GM06990 (cell line): ENCODE measurements at regions not wholly inside any gene's neighbourhood (a gene's known extent, or its start where the extent isn't known, plus 50 kb on each side); places are given as distances from the start of the nearest gene placed in this dataset.

Source experiments
- DNase-seq: peaks from one replicate; pipeline ENCODE4 v3.0.0-alpha.2; 2011; ENCODE audit not compliant: insufficient read length; ENCODE audit errors: extremely low read depth
- H3K27me3 ChIP-seq: replicated peaks from 2 replicates; pipeline ENCODE4 v1.6.0; 2011; ENCODE audit warnings: low read length; ENCODE audit not compliant: control insufficient read depth, insufficient read depth
- H3K36me3 ChIP-seq: 2 replicates; pipeline ENCODE4 v1.5.1; 2011; ENCODE audit warnings: low read length; ENCODE audit not compliant: control insufficient read depth, insufficient read depth
- H3K4me3 ChIP-seq: replicated peaks from 2 replicates; pipeline ENCODE4 v1.5.1; 2011; ENCODE audit warnings: low read depth, mild to moderate bottlenecking, control low read depth, low read length
- CTCF ChIP-seq: IDR thresholded peaks from 2 replicates; pipeline ENCODE4 v1.5.1; 2011; ENCODE audit warnings: low read length, control low read depth, mild to moderate bottlenecking, inconsistent platforms; ENCODE audit not compliant: insufficient read depth, poor library complexity, severe bottlenecking

- H3K27me3 ChIP-seq = no peaks in the 10 kb centered on the region
- no peaks in the 10 kb centered on the region for H3K36me3 ChIP-seq
- no peak overlapping the region for H3K4me3 ChIP-seq
- TF ChIP-seq CTCF = no peak
- DNase-seq = no peak
These were observed 447.0 kb downstream of the CNTNAP4 start for GRCh38 chr16:76724181-76724580.

- no peak for DNase-seq
- Histone ChIP-seq H3K4me3 (no peak overlapping the region), H3K27me3 (no peaks in the 10 kb centered on the region), H3K36me3 (no peaks in the 10 kb centered on the region)
- no peak for TF ChIP-seq CTCF
These were observed 452.3 kb downstream of the CNTNAP4 start for GRCh38 chr16:76729525-76729924.

GRCh38 chr16:76732894-76733293 lies 455.7 kb downstream of the CNTNAP4 start:
- Histone ChIP-seq H3K27me3 (no peaks in the 10 kb centered on the region), H3K4me3 (no peak overlapping the region), H3K36me3 (no peaks in the 10 kb centered on the region)
- no peak for TF ChIP-seq CTCF
- DNase-seq = no peak

GRCh38 chr16:76741623-76742022 lies 449.4 kb upstream of the MON1B start:
- no peaks in the 10 kb centered on the region for H3K27me3 ChIP-seq
- H3K36me3 ChIP-seq = no peaks in the 10 kb centered on the region
- TF ChIP-seq CTCF = no peak
- no peak for DNase-seq
- no peak overlapping the region for H3K4me3 ChIP-seq

- DNase-seq = no peak
- TF ChIP-seq CTCF = no peak
- Histone ChIP-seq H3K27me3 (no peaks in the 10 kb centered on the region; the same call in 1 of the 2 replicates), H3K4me3 (no peak overlapping the region), H3K36me3 (no peaks in the 10 kb centered on the region)
These were observed 442.3 kb upstream of the MON1B start for GRCh38 chr16:76748461-76749348.
